ENCODE measurements at regions not wholly inside any gene's neighbourhood (a gene's known extent, or its start where the extent isn't known, plus 50 kb on each side); places are given as distances from the start of the nearest gene placed in this dataset.
A peak's percentile ranks its signal among the peaks of the same experiment; 100 is the strongest.

- TF ChIP-seq GPBP1L1 (CRISPR knock-in tag; IDR thresholded peaks at IDR 0.05) (no peak), FOXM1 (CRISPR knock-in tag; IDR thresholded peaks at IDR 0.05) (no peak), ZNF776 (CRISPR knock-in tag; IDR thresholded peaks at IDR 0.05) (no peak), BCL6 (CRISPR knock-in tag; IDR thresholded peaks at IDR 0.05) (no peak), ZNF460 (CRISPR knock-in tag; IDR thresholded peaks at IDR 0.05; ENCODE audit: borderline replicate concordance) (no peak), CAMTA2 (CRISPR knock-in tag; IDR thresholded peaks at IDR 0.05; ENCODE audit: borderline replicate concordance) (no peak), NFIC (IDR thresholded peaks at IDR 0.05; ENCODE audit: low read length) (no peak), SMAD9 (CRISPR knock-in tag; IDR thresholded peaks at IDR 0.05) (no peak), SMYD3 (CRISPR knock-in tag; IDR thresholded peaks at IDR 0.05) (no peak), DMTF1 (CRISPR knock-in tag; IDR thresholded peaks at IDR 0.05) (no peak), CREM (IDR thresholded peaks at IDR 0.05) (no peak), CREM (CRISPR knock-in tag; IDR thresholded peaks at IDR 0.05) (no peak), TGIF2 (CRISPR knock-in tag; IDR thresholded peaks at IDR 0.05) (no peak), U2AF1 (optimal IDR thresholded peaks at IDR 0.05; ENCODE audit: low read depth, low read length) (no peak), SSRP1 (CRISPR knock-in tag; IDR thresholded peaks at IDR 0.05) (no peak), ZNF136 (CRISPR knock-in tag; IDR thresholded peaks at IDR 0.05; ENCODE audit: low read depth) (0 out of 2 replicates have a peak, but pooled peaks have one; percentile 69), HINFP (CRISPR knock-in tag; IDR thresholded peaks at IDR 0.05; ENCODE audit: low read depth) (no peak), ATM (IDR thresholded peaks at IDR 0.05; ENCODE audit: borderline replicate concordance) (no peak), SIX1 (CRISPR knock-in tag; IDR thresholded peaks at IDR 0.05; ENCODE audit: borderline replicate concordance) (no peak), ZNF552 (CRISPR knock-in tag; IDR thresholded peaks at IDR 0.05; ENCODE audit: borderline replicate concordance) (no peak), BCL3 (CRISPR knock-in tag; IDR thresholded peaks at IDR 0.05) (no peak; the same call in 1 of the 2 replicates), HCFC1 (IDR thresholded peaks at IDR 0.05; ENCODE audit: low read depth, low read length) (no peak), NFYB (CRISPR knock-in tag; IDR thresholded peaks at IDR 0.05) (no peak), HNRNPUL1 (IDR thresholded peaks at IDR 0.05; ENCODE audit: low read depth, low read length) (no peak), ZNF232 (CRISPR knock-in tag; IDR thresholded peaks at IDR 0.05; ENCODE audit: borderline replicate concordance) (no peak), ZFP36 (IDR thresholded peaks at IDR 0.05; ENCODE audit: borderline replicate concordance, low read depth, low read length, partially characterized antibody) (no peak), ZNF570 (CRISPR knock-in tag; IDR thresholded peaks at IDR 0.05; ENCODE audit: borderline replicate concordance) (no peak), FOXK1 (CRISPR knock-in tag; IDR thresholded peaks at IDR 0.05; ENCODE audit: borderline replicate concordance, low read depth) (no peak), CENPX (CRISPR knock-in tag; IDR thresholded peaks at IDR 0.05) (no peak)
These were observed 90.8 kb upstream of the AFDN start (continued) for GRCh38 chr6:167735951-167736288.
